ENCODE measurements at regions not wholly inside any gene's neighbourhood (a gene's known extent, or its start where the extent isn't known, plus 50 kb on each side); places are given as distances from the start of the nearest gene placed in this dataset.

DNA sequence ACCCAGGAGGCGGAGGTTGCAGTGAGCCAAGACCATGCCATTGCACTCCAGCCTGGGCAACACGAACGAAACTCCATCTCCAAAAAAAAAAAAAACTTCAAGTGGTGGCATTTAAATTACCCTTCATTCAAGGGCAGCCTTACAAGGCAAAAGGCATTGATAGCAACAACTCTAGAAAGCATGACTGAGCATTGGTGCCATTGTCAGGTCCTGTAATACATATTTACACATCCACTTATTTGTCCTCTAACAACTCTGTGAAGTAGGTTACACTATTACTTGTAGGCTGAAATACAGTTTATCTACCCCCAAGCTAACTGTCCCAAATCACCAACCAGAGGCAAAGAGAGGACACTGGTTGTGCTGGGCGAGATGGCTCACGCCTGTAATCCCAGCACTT is 52.7 kb upstream of the LARP1 start:
- TF ChIP-seq TAF1 (IDR thresholded peaks at IDR 0.05; ENCODE audit: borderline replicate concordance, low read depth, low read length), result no peak
- no peak for TF ChIP-seq POLR2A (IDR thresholded peaks at IDR 0.05; ENCODE audit: low read depth, low read length)

Measured in GM12892 (cell line).